Skeletal muscle tissue (tissue), 3 donors: ENCODE measurements at regions not wholly inside any gene's neighbourhood (a gene's known extent, or its start where the extent isn't known, plus 50 kb on each side); places are given as distances from the start of the nearest gene placed in this dataset.
"Not testable (repeated sequence)": the region's sequence is repeated elsewhere in the genome, so short reads cannot be mapped to it uniquely, and the experiment has no call there.

Experiments used
- H3K27ac ChIP-seq: one replicate; pipeline ENCODE4 v1.7.0; 2013; ENCODE audit warnings: mild to moderate bottlenecking, low read depth, low read length, inconsistent platforms
- H3K27me3 ChIP-seq, 3 donors: one replicate each; pipeline ENCODE4 v1.7.0; 2013; ENCODE audit warnings: low read length in 3 of 3; ENCODE audit not compliant: control insufficient read depth in 3 of 3, insufficient read depth in 3 of 3
- H3K36me3 ChIP-seq, 3 donors: one replicate each; pipeline ENCODE4 v1.7.0; 2013; ENCODE audit warnings: low read length in 3 of 3; ENCODE audit not compliant: control insufficient read depth in 3 of 3, insufficient read depth in 3 of 3
- H3K4me1 ChIP-seq, 3 donors: one replicate each; pipeline ENCODE4 v1.7.0; 2013; ENCODE audit warnings: low read length in 3 of 3, mild to moderate bottlenecking in 3 of 3; ENCODE audit not compliant: control insufficient read depth in 3 of 3, insufficient read depth in 3 of 3
- H3K4me3 ChIP-seq, 3 donors: one replicate each; pipeline ENCODE4 v1.7.0; 2013; ENCODE audit warnings: low read length in 3 of 3
- H3K9ac ChIP-seq, 3 donors: one replicate each; pipeline ENCODE4 v1.7.0; 2013; ENCODE audit warnings: low read length in 3 of 3, mild to moderate bottlenecking in 3 of 3, moderate library complexity in 2 of 3, low read depth in 1 of 3
- H3K9me3 ChIP-seq, 3 donors: one replicate each; pipeline ENCODE4 v1.7.0; 2013; ENCODE audit warnings: low read length in 3 of 3; ENCODE audit not compliant: control insufficient read depth in 3 of 3
- donor health status: Osteomylitis.

DNA sequence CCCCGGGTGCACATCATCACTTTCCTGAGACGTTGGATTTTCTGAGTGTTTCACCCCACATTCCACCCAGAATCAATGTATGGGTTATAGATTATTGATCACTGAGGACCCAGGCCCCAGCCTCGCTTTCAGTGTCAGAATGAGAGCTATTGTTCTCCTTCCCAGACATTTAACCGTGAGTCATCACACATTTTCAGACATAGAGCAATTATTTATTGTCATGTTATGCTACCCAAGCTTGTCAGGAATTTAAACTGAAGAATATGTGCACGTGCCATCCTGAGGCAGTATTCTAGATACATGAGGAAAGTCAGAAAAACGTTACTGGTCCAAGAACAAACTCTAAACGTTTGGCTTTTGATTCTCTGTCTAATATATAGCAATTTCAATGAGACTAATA is 276.6 kb upstream of the ZNF507 start:
- Histone ChIP-seq H3K4me3 (no peak overlapping the region), H3K4me1 (peaks cover 0 to 2% (median 0%) of the 10 kb centered on the region in 3 donors), H3K9ac (no peak overlapping the region), H3K36me3 (no peaks in the 10 kb centered on the region), H3K9me3 (no peaks in the 10 kb centered on the region), H3K27me3 (no peaks in the 10 kb centered on the region), H3K27ac (no peak overlapping the region)

DNA sequence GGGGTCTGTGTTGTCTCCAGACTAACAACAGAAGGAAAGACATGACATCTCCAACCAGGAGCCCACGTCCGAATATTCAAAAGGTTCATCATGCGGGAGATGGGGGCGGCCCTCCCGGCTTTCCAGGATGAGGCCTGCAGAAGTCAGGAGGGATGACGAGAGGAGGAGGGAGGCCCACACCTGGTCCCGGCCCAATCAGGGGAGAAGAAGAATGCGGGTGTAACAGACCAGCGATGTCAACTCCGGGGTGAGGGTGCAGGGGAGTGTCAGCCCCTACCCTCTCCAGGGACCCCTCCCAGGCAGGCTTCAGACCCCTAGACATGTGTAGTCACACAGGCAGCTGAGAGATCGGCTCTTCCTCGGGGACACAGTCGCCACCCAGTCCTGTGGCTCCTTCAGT is 275.3 kb upstream of the ZNF507 start:
- Histone ChIP-seq H3K9ac (no peak overlapping the region), H3K9me3 (no peaks in the 10 kb centered on the region), H3K4me3 (no peak overlapping the region), H3K4me1 (no peaks in the 10 kb centered on the region), H3K27me3 (no peaks in the 10 kb centered on the region), H3K27ac (no peak overlapping the region), H3K36me3 (no peaks in the 10 kb centered on the region)

DNA sequence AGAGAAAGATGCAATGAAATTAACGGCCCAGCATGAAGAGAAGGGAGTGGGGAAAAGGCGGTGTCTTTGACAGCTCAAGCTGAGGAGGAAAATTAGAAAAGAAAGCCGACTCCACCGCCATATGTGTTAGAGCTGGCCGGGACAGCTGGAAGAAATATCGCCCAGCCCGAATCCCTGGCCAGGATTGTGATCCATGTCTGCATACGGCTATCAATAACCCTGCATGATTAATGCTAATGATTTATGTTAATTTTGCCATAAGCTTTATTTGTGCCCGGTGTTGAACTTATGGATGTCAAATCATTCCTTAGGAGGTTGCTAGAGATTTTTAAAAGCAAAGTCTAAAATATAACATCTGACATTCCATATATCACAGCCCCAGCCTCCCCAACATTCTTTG is 263.4 kb upstream of the ZNF507 start:
- no peak overlapping the region for H3K27ac ChIP-seq
- no peaks in the 10 kb centered on the region for H3K9me3 ChIP-seq
- H3K9ac ChIP-seq, result no peak overlapping the region
- no peaks in the 10 kb centered on the region for H3K4me1 ChIP-seq
- H3K27me3 ChIP-seq, result peaks cover 0 to 6% (median 0%) of the 10 kb centered on the region in 3 donors
- H3K4me3 ChIP-seq, result no peak overlapping the region
- H3K36me3 ChIP-seq, result no peaks in the 10 kb centered on the region

DNA sequence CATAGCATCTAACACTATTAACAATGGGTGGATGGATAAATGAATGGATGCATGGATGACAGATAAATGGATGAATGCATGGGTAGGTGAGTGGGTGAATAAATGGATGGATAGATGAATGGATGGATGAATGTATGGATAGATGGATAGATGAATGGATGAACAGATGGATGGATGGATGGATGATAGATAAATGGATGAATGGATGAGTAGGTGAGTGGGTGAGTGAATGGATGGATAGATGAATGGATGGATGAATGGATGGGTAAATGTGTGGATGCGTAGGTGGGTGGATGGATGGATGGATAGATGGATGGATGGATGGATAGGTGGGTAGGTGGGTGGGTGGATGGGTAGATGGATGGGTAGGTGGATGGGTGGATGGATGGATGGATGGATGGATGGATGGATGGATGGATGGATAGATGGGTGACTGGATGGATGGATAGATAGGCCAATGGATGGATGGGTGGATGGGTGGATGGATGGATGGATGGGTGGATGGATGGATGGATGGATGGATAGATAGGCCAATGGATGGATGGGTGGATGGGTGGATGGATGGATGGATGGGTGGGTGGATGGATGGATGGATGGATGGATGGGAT is 260.6 kb upstream of the ZNF507 start:
- not testable (repeated sequence) for H3K4me1 ChIP-seq, H3K36me3 ChIP-seq, H3K27ac ChIP-seq, H3K4me3 ChIP-seq, H3K9ac ChIP-seq, H3K9me3 ChIP-seq, H3K27me3 ChIP-seq

DNA sequence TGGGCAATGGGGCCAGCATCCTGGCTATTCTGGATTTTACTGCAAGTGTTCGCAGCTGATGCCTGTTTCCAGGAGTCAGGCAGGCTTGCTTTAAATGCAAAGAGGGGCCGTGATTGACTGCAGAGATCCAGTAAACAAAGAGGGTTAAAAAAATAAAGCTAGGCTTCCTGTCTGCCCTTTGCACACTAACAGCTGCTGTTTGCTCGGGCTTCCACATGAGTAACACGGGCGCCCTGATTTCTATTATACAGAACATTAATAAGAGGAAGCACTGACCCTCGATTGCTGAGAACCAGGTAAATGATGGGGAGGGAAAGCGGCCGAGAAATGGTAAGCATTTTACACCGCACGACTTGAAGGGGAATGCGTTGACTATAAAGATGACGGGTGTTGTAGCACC is 254.2 kb upstream of the ZNF507 start:
- Histone ChIP-seq H3K27ac (no peak overlapping the region), H3K4me1 (no peaks in the 10 kb centered on the region), H3K27me3 (peaks cover 3 to 16% (median 4%) of the 10 kb centered on the region in 3 donors), H3K36me3 (no peaks in the 10 kb centered on the region), H3K4me3 (no peak overlapping the region), H3K9me3 (no peaks in the 10 kb centered on the region), H3K9ac (no peak overlapping the region)

DNA sequence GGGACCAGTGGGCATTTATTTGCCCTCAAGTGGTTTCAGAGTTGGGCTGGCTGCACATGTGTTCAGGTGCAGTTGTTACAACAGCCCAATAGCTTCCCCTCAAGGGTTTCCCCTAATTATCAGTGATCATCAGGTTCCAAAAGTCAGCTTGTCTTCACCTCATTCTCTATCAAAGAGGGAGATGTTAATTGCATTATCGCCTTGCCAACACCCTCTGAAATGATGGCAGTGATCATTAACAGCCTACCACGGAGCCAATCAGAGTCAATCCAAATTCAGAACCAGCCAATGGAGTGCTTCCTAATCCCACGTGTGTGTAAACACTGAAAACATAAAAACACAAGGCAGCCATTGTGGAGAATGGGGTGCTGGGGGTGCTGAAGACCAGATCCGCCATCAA is 248.4 kb upstream of the ZNF507 start:
- H3K36me3 ChIP-seq, result no peaks in the 10 kb centered on the region
- no peak overlapping the region for H3K4me3 ChIP-seq
- peaks cover 3 to 11% (median 4%) of the 10 kb centered on the region in 3 donors for H3K27me3 ChIP-seq

DNA sequence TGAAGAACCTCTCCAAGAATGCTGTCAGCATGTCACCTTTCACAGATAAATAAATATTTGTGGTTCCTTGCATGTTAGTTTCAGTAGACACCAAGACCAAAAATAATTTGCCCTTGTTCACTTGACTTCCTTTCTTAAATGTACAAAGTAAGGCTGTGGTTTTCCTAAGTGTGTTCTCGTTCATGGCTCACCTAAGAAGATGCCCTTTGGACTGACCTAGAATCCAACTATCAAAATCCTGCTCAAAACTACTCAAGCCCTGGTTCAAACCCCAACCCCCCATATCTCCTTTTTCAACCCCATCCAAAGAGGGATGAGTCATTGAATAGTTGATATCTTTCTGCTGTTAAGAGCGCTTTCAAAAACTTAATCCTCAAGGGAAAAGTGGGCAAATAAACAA is 247.8 kb upstream of the ZNF507 start:
- no peaks in the 10 kb centered on the region for H3K9me3 ChIP-seq
- H3K4me3 ChIP-seq, result no peak overlapping the region
- H3K36me3 ChIP-seq, result no peaks in the 10 kb centered on the region
- H3K27ac ChIP-seq, result no peak overlapping the region
- H3K4me1 ChIP-seq, result no peaks in the 10 kb centered on the region
- H3K9ac ChIP-seq, result no peak overlapping the region
- H3K27me3 ChIP-seq, result peaks cover 3 to 14% (median 6%) of the 10 kb centered on the region in 3 donors

More for the DNA sequence above, 248.4 kb upstream of the ZNF507 start:
- no peak overlapping the region for H3K9ac ChIP-seq
- no peak overlapping the region for H3K27ac ChIP-seq
- no peaks in the 10 kb centered on the region for H3K4me1 ChIP-seq
- no peaks in the 10 kb centered on the region for H3K9me3 ChIP-seq

DNA sequence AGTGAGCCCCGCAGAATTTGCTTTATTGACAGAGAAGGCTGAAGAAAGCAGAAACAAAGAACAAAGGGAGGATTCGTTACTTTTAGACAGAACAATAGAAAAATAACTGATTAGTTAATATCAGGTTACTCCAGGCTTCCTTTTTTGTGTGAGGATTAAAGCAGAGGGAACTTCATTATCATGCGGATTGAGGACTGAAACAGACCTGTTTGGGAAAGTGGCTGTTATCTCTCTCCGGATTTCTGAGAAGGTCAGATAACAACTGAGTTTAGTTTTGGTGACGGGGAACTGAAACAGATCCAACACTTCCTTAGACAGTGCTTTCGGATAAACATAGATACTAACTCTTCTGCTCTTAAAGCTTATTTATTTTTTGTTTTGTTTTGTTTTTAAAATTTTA is 246.4 kb upstream of the ZNF507 start:
- H3K27me3 ChIP-seq, result peaks cover 3 to 18% (median 11%) of the 10 kb centered on the region in 3 donors
- no peaks in the 10 kb centered on the region for H3K4me1 ChIP-seq
- no peaks in the 10 kb centered on the region for H3K36me3 ChIP-seq
- H3K9me3 ChIP-seq, result no peaks in the 10 kb centered on the region
- no peak overlapping the region for H3K27ac ChIP-seq
- H3K4me3 ChIP-seq, result no peak overlapping the region
- no peak overlapping the region for H3K9ac ChIP-seq

DNA sequence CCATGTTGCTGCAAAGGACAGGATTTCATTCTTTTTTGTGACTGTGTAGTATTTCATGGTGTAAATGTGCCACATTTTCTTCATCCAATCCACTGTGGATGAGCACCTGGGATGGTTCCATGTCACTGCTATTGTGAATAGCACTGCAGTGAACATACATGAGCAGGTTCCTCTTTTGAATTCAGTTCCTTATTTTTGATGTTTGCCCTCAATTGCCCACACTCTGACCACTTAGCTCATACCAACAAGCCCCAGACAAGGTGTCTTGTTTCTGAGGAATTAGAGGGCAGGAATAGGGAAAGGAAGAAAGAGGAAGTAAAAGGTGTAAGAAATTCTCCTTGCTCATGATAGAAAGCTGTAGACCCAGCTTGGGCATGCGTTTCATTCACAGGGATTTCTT is 244.2 kb upstream of the ZNF507 start:
- H3K4me1 ChIP-seq, result no peaks in the 10 kb centered on the region
- H3K27me3 ChIP-seq, result peaks cover 5 to 20% (median 18%) of the 10 kb centered on the region in 3 donors
- H3K9me3 ChIP-seq, result no peaks in the 10 kb centered on the region

DNA sequence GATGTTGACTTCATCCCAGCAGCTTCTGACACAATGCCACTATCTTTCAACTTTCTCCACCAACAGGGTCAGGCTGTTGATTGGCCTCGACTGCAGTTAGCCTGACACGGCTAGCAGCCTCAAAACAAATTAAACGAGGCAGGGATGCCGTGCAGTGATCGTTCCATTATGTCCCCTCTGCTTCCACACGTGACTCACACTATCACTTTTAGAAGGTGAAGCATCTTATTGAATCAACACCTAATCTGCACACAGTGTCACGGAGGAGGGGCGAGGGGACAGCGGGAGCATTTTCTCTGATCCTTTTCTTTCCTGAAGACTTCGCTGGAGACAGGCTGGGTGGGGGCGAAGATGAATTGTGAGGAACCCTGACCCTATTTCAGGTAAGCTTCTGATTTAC is 241.9 kb upstream of the ZNF507 start:
- Histone ChIP-seq H3K4me3 (no peak overlapping the region), H3K9ac (no peak overlapping the region), H3K36me3 (no peaks in the 10 kb centered on the region), H3K27ac (no peak overlapping the region), H3K27me3 (peaks cover 5 to 18% (median 18%) of the 10 kb centered on the region in 3 donors), H3K9me3 (no peaks in the 10 kb centered on the region), H3K4me1 (no peaks in the 10 kb centered on the region)

More for the DNA sequence above, 244.2 kb upstream of the ZNF507 start:
- Histone ChIP-seq H3K9ac (no peak overlapping the region), H3K4me3 (no peak overlapping the region), H3K27ac (no peak overlapping the region), H3K36me3 (no peaks in the 10 kb centered on the region)
